ENCODE measurements at regions not wholly inside any gene's neighbourhood (a gene's known extent, or its start where the extent isn't known, plus 50 kb on each side); places are given as distances from the start of the nearest gene placed in this dataset.

- no peak overlapping the region for H3K4me3 ChIP-seq (ENCODE audit: low read length)
- no peak for TF ChIP-seq CTCF (conservative IDR thresholded peaks at IDR 0.05; ENCODE audit: low read depth, low read length)
- DNase-seq (ENCODE audit: low read depth), result no peak
Measured at GRCh38 chr16:48049847-48050246, 105.9 kb downstream of the ABCC12 start.

- no peak for TF ChIP-seq CTCF (conservative IDR thresholded peaks at IDR 0.05; ENCODE audit: low read depth, low read length)
- no peak for DNase-seq (ENCODE audit: low read depth)
- H3K4me3 ChIP-seq (ENCODE audit: low read length), result no peak overlapping the region
Measured at GRCh38 chr16:48047720-48048119, 108.1 kb downstream of the ABCC12 start.

GRCh38 chr16:48047241-48047640 lies 108.6 kb downstream of the ABCC12 start:
- no peak for DNase-seq (ENCODE audit: low read depth)
- TF ChIP-seq CTCF (conservative IDR thresholded peaks at IDR 0.05; ENCODE audit: low read depth, low read length), result no peak
- H3K4me3 ChIP-seq (ENCODE audit: low read length), result no peak overlapping the region

GRCh38 chr16:48044117-48044516 lies 111.7 kb downstream of the ABCC12 start:
- TF ChIP-seq CTCF (conservative IDR thresholded peaks at IDR 0.05; ENCODE audit: low read depth, low read length), result no peak
- DNase-seq (ENCODE audit: low read depth), result no peak
- H3K4me3 ChIP-seq (ENCODE audit: low read length), result no peak overlapping the region

- H3K4me3 ChIP-seq (ENCODE audit: low read length), result no peak overlapping the region
- peak; percentile 32 for TF ChIP-seq CTCF (conservative IDR thresholded peaks at IDR 0.05; ENCODE audit: low read depth, low read length)
- no peak for DNase-seq (ENCODE audit: low read depth)
Measured at GRCh38 chr16:48041981-48042421, 113.8 kb downstream of the ABCC12 start.

GRCh38 chr16:48035142-48035541 lies 120.7 kb downstream of the ABCC12 start:
- DNase-seq (ENCODE audit: low read depth), result no peak
- no peak overlapping the region for H3K4me3 ChIP-seq (ENCODE audit: low read length)
- no peak for TF ChIP-seq CTCF (conservative IDR thresholded peaks at IDR 0.05; ENCODE audit: low read depth, low read length)

GRCh38 chr16:48030926-48031325 lies 124.9 kb downstream of the ABCC12 start:
- no peak for TF ChIP-seq CTCF (conservative IDR thresholded peaks at IDR 0.05; ENCODE audit: low read depth, low read length)
- DNase-seq (ENCODE audit: low read depth), result no peak
- no peak overlapping the region for H3K4me3 ChIP-seq (ENCODE audit: low read length)
